CD4-positive, alpha-beta memory T cell (primary cell): ENCODE measurements at regions not wholly inside any gene's neighbourhood (a gene's known extent, or its start where the extent isn't known, plus 50 kb on each side); places are given as distances from the start of the nearest gene placed in this dataset.
A peak's percentile ranks its signal among the peaks of the same experiment; 100 is the strongest.

Experiments
- CTCF ChIA-PET: fragments of 350-600 bp; sonication (Branson Sonifier 250); formaldehyde crosslinking; loops from one replicate; lab custom pipeline; 2021; ENCODE audit warnings: inconsistent platforms; ENCODE audit not compliant: partially characterized antibody; lab: Charles Lee
- POLR2A ChIA-PET: fragments of 350-600 bp; sonication (Branson Sonifier 250); formaldehyde crosslinking; loops from one replicate; lab custom pipeline; 2021; ENCODE audit not compliant: partially characterized antibody; lab: Charles Lee
- DNase-seq, 5 donors: peaks; one replicate each; pipeline versions ENCODE4 v3.0.0 to v3.0.0-alpha.2; 2020 to 2022; ENCODE audit warnings: mixed read lengths in 1 of 5
- H3K27ac ChIP-seq: one replicate; pipeline ENCODE4 v1.7.0; 2013; ENCODE audit warnings: low read depth, low read length
- H3K27me3 ChIP-seq: 2 replicates; pipeline ENCODE4 v1.7.0; 2013; ENCODE audit warnings: mild to moderate bottlenecking, low read length, moderate library complexity; ENCODE audit not compliant: insufficient read depth
- H3K36me3 ChIP-seq: 2 replicates; pipeline ENCODE4 v1.7.0; 2013; ENCODE audit warnings: mild to moderate bottlenecking, low read length, moderate library complexity; ENCODE audit not compliant: insufficient read depth
- H3K4me1 ChIP-seq: 2 replicates; pipeline ENCODE4 v1.7.0; 2013; ENCODE audit warnings: mild to moderate bottlenecking, low read length, moderate library complexity; ENCODE audit not compliant: insufficient read depth
- H3K4me3 ChIP-seq, 2 donors: one replicate each; pipeline ENCODE4 v1.7.0; 2013; ENCODE audit warnings: low read length in 2 of 2, mild to moderate bottlenecking in 1 of 2
- H3K9me3 ChIP-seq, 2 donors: one replicate each; pipeline ENCODE4 v1.7.0; 2013; ENCODE audit warnings: low read length in 2 of 2, control low read depth in 1 of 2; ENCODE audit not compliant: control insufficient read depth in 1 of 2
- H3K27ac Mint-ChIP-seq, 7 donors: one replicate each; pipeline ENCODE4 v1.8.0; 2020 to 2021; ENCODE audit warnings: mixed read lengths in 7 of 7, mild to moderate bottlenecking in 6 of 7, inconsistent platforms in 3 of 7, moderate library complexity in 3 of 7
- H3K27me3 Mint-ChIP-seq, 2 donors: one replicate each; pipeline ENCODE4 v1.8.0; 2020 to 2021; ENCODE audit warnings: mixed read lengths in 2 of 2
- H3K36me3 Mint-ChIP-seq, 2 donors: one replicate each; pipeline ENCODE4 v1.8.0; 2020 to 2021; ENCODE audit warnings: mixed read lengths in 2 of 2, inconsistent platforms in 1 of 2, mild to moderate bottlenecking in 1 of 2
- H3K4me1 Mint-ChIP-seq, 4 donors: one replicate each; pipeline ENCODE4 v1.8.0; 2020 to 2021; ENCODE audit warnings: mixed read lengths in 4 of 4, mild to moderate bottlenecking in 1 of 4
- H3K4me3 Mint-ChIP-seq, 8 donors: one replicate each; pipeline ENCODE4 v1.8.0; 2020 to 2021; ENCODE audit warnings: mixed read lengths in 8 of 8, mild to moderate bottlenecking in 7 of 8, moderate library complexity in 6 of 8, inconsistent platforms in 3 of 8
- H3K9me3 Mint-ChIP-seq, 8 donors: one replicate each; pipeline ENCODE4 v1.8.0; 2020 to 2021; ENCODE audit warnings: mixed read lengths in 8 of 8, mild to moderate bottlenecking in 5 of 8, inconsistent platforms in 3 of 8, moderate library complexity in 1 of 8
- intact Hi-C: fragments of 100-400 bp; cut with micrococcal nuclease; formaldehyde crosslinking; loops from one replicate; pipeline ENCODE4 v1.15.1; 2023

- DNase-seq: no peak
- peaks cover 0 to 2% (median 0%) of the 10 kb centered on the region in 8 donors for H3K9me3 Mint-ChIP-seq
- Histone ChIP-seq H3K4me3 (peak overlapping the region in 1 of 2 donors; percentile 10), H3K9me3 (no peaks in the 10 kb centered on the region), H3K4me1 (peaks cover 66% of the 10 kb centered on the region), H3K36me3 (no peaks in the 10 kb centered on the region), H3K27ac (peak overlapping the region; percentile 46), H3K27me3 (no peaks in the 10 kb centered on the region)
- H3K27ac Mint-ChIP-seq: peak overlapping the region; percentile 93 to 98 (median 96)
- H3K4me3 Mint-ChIP-seq: peak overlapping the region in 7 of 8 donors; percentile 14 to 86 (median 65)
- POLR2A ChIA-PET: interaction anchor here (0.8 to 6.9 kb wide), 15 partner anchors 9 to 163 kb away, joined by 3 to 90 read pairs (median 6); partner anchors contain the start of gene STK17B
- no peaks in the 10 kb centered on the region for H3K36me3 Mint-ChIP-seq
- intact Hi-C loops: no loop called here
- CTCF ChIA-PET: interaction anchor here (0.9 to 8.7 kb wide), 16 partner anchors 11 to 173 kb away, joined by 3 to 67 read pairs (median 4); partner anchors contain the start of gene DNAH7
- H3K4me1 Mint-ChIP-seq: peaks cover 65 to 88% (median 74%) of the 10 kb centered on the region in 4 donors
- H3K27me3 Mint-ChIP-seq: no peaks in the 10 kb centered on the region
These were observed 69.8 kb upstream of the STK17B start for GRCh38 chr2:196241175-196241574.

- peak overlapping the region; percentile 39 to 86 (median 66) for H3K4me3 Mint-ChIP-seq
- no peaks in the 10 kb centered on the region for H3K36me3 ChIP-seq
- H3K9me3 ChIP-seq: no peaks in the 10 kb centered on the region
- peak overlapping the region; percentile 46 for H3K27ac ChIP-seq
- intact Hi-C loops: no loop called here
- peaks cover 56 to 78% (median 65%) of the 10 kb centered on the region in 4 donors for H3K4me1 Mint-ChIP-seq
- no peak overlapping the region for H3K4me3 ChIP-seq
- peaks cover 57% of the 10 kb centered on the region for H3K4me1 ChIP-seq
- H3K27me3 ChIP-seq: no peaks in the 10 kb centered on the region
- peak; percentile 45 to 70 (median 60) for DNase-seq
- no peaks in the 10 kb centered on the region for H3K36me3 Mint-ChIP-seq
- peak overlapping the region; percentile 93 to 98 (median 96) for H3K27ac Mint-ChIP-seq
- no peaks in the 10 kb centered on the region for H3K27me3 Mint-ChIP-seq
- CTCF ChIA-PET: interaction anchor here (0.7 to 8.7 kb wide), 13 partner anchors 12 to 174 kb away, joined by 3 to 67 read pairs (median 6); partner anchors contain the start of gene DNAH7
- POLR2A ChIA-PET: interaction anchor here (0.8 to 6.9 kb wide), 15 partner anchors 10 to 164 kb away, joined by 3 to 90 read pairs (median 5); partner anchors contain the start of gene STK17B
- peaks cover 0 to 2% (median 0%) of the 10 kb centered on the region in 8 donors for H3K9me3 Mint-ChIP-seq
These were observed 70.8 kb upstream of the STK17B start for GRCh38 chr2:196242131-196242620.

GRCh38 chr2:196244516-196244915 is 73.1 kb upstream of the STK17B start:
- Mint-ChIP-seq H3K27ac (no peak overlapping the region), H3K4me3 (peak overlapping the region in 1 of 8 donors; percentile 54), H3K27me3 (no peaks in the 10 kb centered on the region), H3K4me1 (peaks cover 51 to 75% (median 62%) of the 10 kb centered on the region in 4 donors), H3K36me3 (no peaks in the 10 kb centered on the region), H3K9me3 (peaks cover 0 to 2% (median 0%) of the 10 kb centered on the region in 8 donors)
- ChIA-PET POLR2A (interaction anchor here (0.6 to 3.7 kb wide), 8 partner anchors 8 to 68 kb away, joined by 3 to 24 read pairs (median 3); no protein-coding TSS in a partner anchor), CTCF (interaction anchor here (0.8 to 8.7 kb wide), 7 partner anchors 9 to 43 kb away, joined by 3 to 60 read pairs (median 4); no protein-coding TSS in a partner anchor)
- no peak overlapping the region for H3K4me3 ChIP-seq
- no peaks in the 10 kb centered on the region for H3K27me3 ChIP-seq
- DNase-seq: no peak
- no peaks in the 10 kb centered on the region for H3K36me3 ChIP-seq
- H3K4me1 ChIP-seq: peaks cover 53% of the 10 kb centered on the region
- no peaks in the 10 kb centered on the region for H3K9me3 ChIP-seq
- no peak overlapping the region for H3K27ac ChIP-seq
- intact Hi-C loops: no loop called here

GRCh38 chr2:196244966-196245365 is 73.6 kb upstream of the STK17B start:
- Mint-ChIP-seq H3K36me3 (no peaks in the 10 kb centered on the region), H3K27me3 (no peaks in the 10 kb centered on the region), H3K4me3 (peak overlapping the region in 1 of 8 donors; percentile 2), H3K27ac (peak overlapping the region in 2 of 7 donors; percentile 10 to 47), H3K4me1 (peaks cover 51 to 75% (median 62%) of the 10 kb centered on the region in 4 donors), H3K9me3 (peaks cover 0 to 2% (median 0%) of the 10 kb centered on the region in 8 donors)
- Histone ChIP-seq H3K27ac (no peak overlapping the region), H3K4me1 (peaks cover 53% of the 10 kb centered on the region), H3K9me3 (no peaks in the 10 kb centered on the region), H3K27me3 (no peaks in the 10 kb centered on the region), H3K36me3 (no peaks in the 10 kb centered on the region), H3K4me3 (no peak overlapping the region)
- CTCF ChIA-PET: interaction anchor here (0.8 to 8.7 kb wide), 8 partner anchors 10 to 168 kb away, joined by 3 to 60 read pairs (median 4); no protein-coding TSS in a partner anchor
- intact Hi-C loops: no loop called here
- DNase-seq: no peak
- POLR2A ChIA-PET: interaction anchor here (0.6 to 3.7 kb wide), 6 partner anchors 10 to 68 kb away, joined by 3 to 24 read pairs (median 3); no protein-coding TSS in a partner anchor

GRCh38 chr2:196245378-196246140 is 74.2 kb upstream of the STK17B start:
- ChIA-PET POLR2A (interaction anchor here (0.6 to 3.7 kb wide), 6 partner anchors 9 to 30 kb away, joined by 3 to 24 read pairs (median 4); no protein-coding TSS in a partner anchor), CTCF (interaction anchor here (0.8 to 8.7 kb wide), 5 partner anchors 11 to 168 kb away, joined by 4 to 60 read pairs (median 7); no protein-coding TSS in a partner anchor)
- Mint-ChIP-seq H3K9me3 (peaks cover 0 to 2% (median 0%) of the 10 kb centered on the region in 8 donors), H3K27me3 (no peaks in the 10 kb centered on the region), H3K36me3 (no peaks in the 10 kb centered on the region), H3K4me1 (peaks cover 51 to 76% (median 61%) of the 10 kb centered on the region in 4 donors), H3K27ac (peak overlapping the region in 2 of 7 donors; percentile 10 to 32), H3K4me3 (no peak overlapping the region)
- Histone ChIP-seq H3K4me3 (no peak overlapping the region), H3K36me3 (no peaks in the 10 kb centered on the region), H3K27me3 (no peaks in the 10 kb centered on the region), H3K9me3 (no peaks in the 10 kb centered on the region), H3K27ac (no peak overlapping the region), H3K4me1 (peaks cover 53% of the 10 kb centered on the region)
- intact Hi-C loops: no loop called here
- DNase-seq: no peak

GRCh38 chr2:196247114-196247975 is 76.0 kb upstream of the STK17B start:
- H3K36me3 ChIP-seq: no peaks in the 10 kb centered on the region
- H3K4me3 ChIP-seq: no peak overlapping the region
- H3K4me3 Mint-ChIP-seq: no peak overlapping the region
- H3K9me3 Mint-ChIP-seq: peaks cover 0 to 5% (median 0%) of the 10 kb centered on the region in 8 donors
- H3K36me3 Mint-ChIP-seq: no peaks in the 10 kb centered on the region
- DNase-seq: no peak
- intact Hi-C loops: no loop called here
- no peaks in the 10 kb centered on the region for H3K27me3 Mint-ChIP-seq
- peak overlapping the region in 4 of 7 donors; percentile 14 to 88 (median 49) for H3K27ac Mint-ChIP-seq
- CTCF ChIA-PET: interaction anchor here (0.9 to 6.1 kb wide), 5 partner anchors 12 to 170 kb away, joined by 3 to 29 read pairs (median 7); no protein-coding TSS in a partner anchor
- peaks cover 45% of the 10 kb centered on the region for H3K4me1 ChIP-seq
- peaks cover 49 to 73% (median 58%) of the 10 kb centered on the region in 4 donors for H3K4me1 Mint-ChIP-seq
- H3K27me3 ChIP-seq: no peaks in the 10 kb centered on the region
- H3K9me3 ChIP-seq: no peaks in the 10 kb centered on the region
- no peak overlapping the region for H3K27ac ChIP-seq
- POLR2A ChIA-PET: interaction anchor here (1.2 to 4.1 kb wide), 9 partner anchors 7 to 84 kb away, joined by 4 to 24 read pairs (median 6); partner anchors contain the start of gene STK17B
